ENCODE measurements at regions not wholly inside any gene's neighbourhood (a gene's known extent, or its start where the extent isn't known, plus 50 kb on each side); places are given as distances from the start of the nearest gene placed in this dataset.
"Not testable (repeated sequence)": the region's sequence is repeated elsewhere in the genome, so short reads cannot be mapped to it uniquely, and the experiment has no call there.

GRCh38 chrX:39427906-39428305 is 626.6 kb downstream of the MID1IP1 start:
- no peaks in the 10 kb centered on the region for H3K4me1 ChIP-seq
- H3K27ac ChIP-seq = no peak overlapping the region
- intact Hi-C loops (cut with DNase I; ENCODE audit: low total_unique reads) = no loop called here
- no peak overlapping the region for H3K4me3 ChIP-seq
- no peaks in the 10 kb centered on the region for H3K36me3 ChIP-seq
- no peaks in the 10 kb centered on the region for H3K9me3 ChIP-seq
- TF ChIP-seq POLR2A (IDR thresholded peaks at IDR 0.05) (no peak), POLR2AphosphoS5 (IDR thresholded peaks at IDR 0.05) (no peak), CTCF (IDR thresholded peaks at IDR 0.05) (no peak)
- DNase-seq (ENCODE audit: low spot score in 2 of 2) = no peak
- H3K27me3 ChIP-seq = peaks cover 0 to 48% of the 10 kb centered on the region in 2 donors

- H3K9me3 ChIP-seq = no peaks in the 10 kb centered on the region
- intact Hi-C loops (cut with DNase I; ENCODE audit: low total_unique reads) = no loop called here
- TF ChIP-seq POLR2A (IDR thresholded peaks at IDR 0.05) (no peak), CTCF (IDR thresholded peaks at IDR 0.05) (no peak), POLR2AphosphoS5 (IDR thresholded peaks at IDR 0.05) (no peak)
- no peaks in the 10 kb centered on the region for H3K36me3 ChIP-seq
- peaks cover 0 to 51% of the 10 kb centered on the region in 2 donors for H3K27me3 ChIP-seq
- no peak for DNase-seq (ENCODE audit: low spot score in 2 of 2)
- H3K4me3 ChIP-seq = no peak overlapping the region
- no peak overlapping the region for H3K27ac ChIP-seq
- H3K4me1 ChIP-seq = no peaks in the 10 kb centered on the region
Observed at GRCh38 chrX:39430551-39430950, 629.3 kb downstream of the MID1IP1 start.

- Histone ChIP-seq H3K27ac (no peak overlapping the region), H3K9me3 (peaks cover 0 to under 1% of the 10 kb centered on the region in 2 donors), H3K4me3 (no peak overlapping the region), H3K27me3 (peaks cover 0 to 53% of the 10 kb centered on the region in 2 donors), H3K4me1 (no peaks in the 10 kb centered on the region), H3K36me3 (no peaks in the 10 kb centered on the region)
- intact Hi-C loops (cut with DNase I; ENCODE audit: low total_unique reads) = no loop called here
- TF ChIP-seq CTCF (IDR thresholded peaks at IDR 0.05) (no peak), POLR2AphosphoS5 (IDR thresholded peaks at IDR 0.05) (no peak), POLR2A (IDR thresholded peaks at IDR 0.05) (no peak)
- DNase-seq (ENCODE audit: low spot score in 2 of 2) = no peak
Observed at GRCh38 chrX:39431893-39432292, 630.6 kb downstream of the MID1IP1 start.

GRCh38 chrX:39434671-39435070 is 633.4 kb downstream of the MID1IP1 start:
- H3K27me3 ChIP-seq = peaks cover 0 to 68% of the 10 kb centered on the region in 2 donors
- H3K27ac ChIP-seq; H3K4me3 ChIP-seq; H3K36me3 ChIP-seq; intact Hi-C loops (cut with DNase I; ENCODE audit: low total_unique reads); DNase-seq (ENCODE audit: low spot score in 2 of 2); H3K9me3 ChIP-seq; H3K4me1 ChIP-seq: not testable (repeated sequence)

GRCh38 chrX:39436538-39436937 is 635.3 kb downstream of the MID1IP1 start:
- peaks cover 0 to 77% of the 10 kb centered on the region in 2 donors for H3K27me3 ChIP-seq
- H3K36me3 ChIP-seq; DNase-seq (ENCODE audit: low spot score in 2 of 2); intact Hi-C loops (cut with DNase I; ENCODE audit: low total_unique reads); H3K9me3 ChIP-seq; H3K27ac ChIP-seq; H3K4me3 ChIP-seq; H3K4me1 ChIP-seq: not testable (repeated sequence)

GRCh38 chrX:39437670-39438441 is 636.6 kb downstream of the MID1IP1 start:
- no peaks in the 10 kb centered on the region for H3K36me3 ChIP-seq
- H3K27ac ChIP-seq = no peak overlapping the region
- DNase-seq (ENCODE audit: low spot score in 2 of 2) = no peak
- peaks cover 0 to 9% of the 10 kb centered on the region in 2 donors for H3K9me3 ChIP-seq
- intact Hi-C loops (cut with DNase I; ENCODE audit: low total_unique reads) = no loop called here
- no peaks in the 10 kb centered on the region for H3K4me1 ChIP-seq
- H3K27me3 ChIP-seq = peaks cover 0 to 75% of the 10 kb centered on the region in 2 donors
- H3K4me3 ChIP-seq = no peak overlapping the region
- no peak for TF ChIP-seq POLR2A (IDR thresholded peaks at IDR 0.05)
